ENCODE measurements at regions not wholly inside any gene's neighbourhood (a gene's known extent, or its start where the extent isn't known, plus 50 kb on each side); places are given as distances from the start of the nearest gene placed in this dataset.

DNA sequence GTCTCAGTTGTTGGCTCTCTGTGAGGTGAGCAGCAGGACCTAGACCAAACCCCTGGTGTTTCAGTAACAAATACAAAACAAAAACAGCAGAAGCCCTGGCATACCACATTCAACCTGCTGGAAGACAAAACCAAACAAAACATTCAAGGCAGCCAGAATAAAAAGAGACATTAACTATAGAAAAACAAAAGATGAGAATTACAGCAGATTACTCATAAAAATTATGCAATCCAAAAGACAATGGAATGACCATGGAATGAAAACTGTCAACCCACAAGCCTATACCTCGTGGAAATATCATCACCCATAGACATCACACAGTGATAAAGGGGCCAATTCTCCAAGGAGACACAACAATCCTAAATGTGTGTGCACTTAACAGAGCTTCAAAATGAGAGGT, 106.0 kb upstream of the IQSEC1 start:
- peaks cover 0 to 29% (median 14%) of the 10 kb centered on the region in 12 donors for H3K9me3 ChIP-seq
- no peak for DNase-seq
- H3K27me3 ChIP-seq: no peaks in the 10 kb centered on the region
- no peak overlapping the region for H3K27ac ChIP-seq
- intact Hi-C loops (cut with DNase I): no loop called here
- WGBS, 4 donors: 70 to 84% (median 77%) methylated on average over 1 of the region's 1 CpG
- H3K4me1 ChIP-seq: no peaks in the 10 kb centered on the region
- TF ChIP-seq, protein P1, sequence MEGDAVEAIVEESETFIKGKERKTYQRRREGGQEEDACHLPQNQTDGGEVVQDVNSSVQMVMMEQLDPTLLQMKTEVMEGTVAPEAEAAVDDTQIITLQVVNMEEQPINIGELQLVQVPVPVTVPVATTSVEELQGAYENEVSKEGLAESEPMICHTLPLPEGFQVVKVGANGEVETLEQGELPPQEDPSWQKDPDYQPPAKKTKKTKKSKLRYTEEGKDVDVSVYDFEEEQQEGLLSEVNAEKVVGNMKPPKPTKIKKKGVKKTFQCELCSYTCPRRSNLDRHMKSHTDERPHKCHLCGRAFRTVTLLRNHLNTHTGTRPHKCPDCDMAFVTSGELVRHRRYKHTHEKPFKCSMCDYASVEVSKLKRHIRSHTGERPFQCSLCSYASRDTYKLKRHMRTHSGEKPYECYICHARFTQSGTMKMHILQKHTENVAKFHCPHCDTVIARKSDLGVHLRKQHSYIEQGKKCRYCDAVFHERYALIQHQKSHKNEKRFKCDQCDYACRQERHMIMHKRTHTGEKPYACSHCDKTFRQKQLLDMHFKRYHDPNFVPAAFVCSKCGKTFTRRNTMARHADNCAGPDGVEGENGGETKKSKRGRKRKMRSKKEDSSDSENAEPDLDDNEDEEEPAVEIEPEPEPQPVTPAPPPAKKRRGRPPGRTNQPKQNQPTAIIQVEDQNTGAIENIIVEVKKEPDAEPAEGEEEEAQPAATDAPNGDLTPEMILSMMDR (IDR thresholded peaks at IDR 0.05): no peak
- TF ChIP-seq POLR2A (IDR thresholded peaks at IDR 0.05): no peak
- no peak for ATAC-seq
- H3K4me3 ChIP-seq: no peak overlapping the region
- H3K36me3 ChIP-seq: no peaks in the 10 kb centered on the region

DNA sequence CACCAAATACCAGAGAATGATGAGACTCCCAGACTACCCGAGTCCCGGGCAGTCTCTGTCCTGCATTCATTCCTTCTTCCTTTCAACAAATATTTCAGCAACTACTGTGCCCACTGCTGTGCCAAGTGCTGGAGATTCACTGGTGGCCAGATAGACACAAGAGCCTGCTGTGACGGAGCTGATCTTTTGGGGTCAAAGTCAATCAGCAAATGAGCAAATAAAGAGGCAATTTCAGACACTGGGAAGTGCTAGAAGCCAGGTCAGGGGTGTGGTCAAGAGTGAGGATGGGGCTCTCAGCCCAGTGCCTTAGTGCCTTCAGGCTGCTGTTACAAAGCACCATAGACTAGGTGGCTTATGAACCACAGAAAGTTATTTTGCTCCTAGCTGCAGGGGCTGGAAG, 104.9 kb upstream of the IQSEC1 start:
- 90 to 100% (median 91%) methylated on average over 3 of the region's 3 CpGs for WGBS, 4 donors
- TF ChIP-seq, protein P1 (IDR thresholded peaks at IDR 0.05): no peak
- no peak for TF ChIP-seq POLR2A (IDR thresholded peaks at IDR 0.05)
- no peaks in the 10 kb centered on the region for H3K4me1 ChIP-seq
- H3K27ac ChIP-seq: no peak overlapping the region
- H3K27me3 ChIP-seq: no peaks in the 10 kb centered on the region
- no peaks in the 10 kb centered on the region for H3K36me3 ChIP-seq
- H3K4me3 ChIP-seq: no peak overlapping the region
- ATAC-seq (no peak), DNase-seq (peak in 1 of 5 donors; percentile 3)
- H3K9me3 ChIP-seq: peaks cover 0 to 20% (median 13%) of the 10 kb centered on the region in 12 donors
- intact Hi-C loops (cut with DNase I): no loop called here

DNA sequence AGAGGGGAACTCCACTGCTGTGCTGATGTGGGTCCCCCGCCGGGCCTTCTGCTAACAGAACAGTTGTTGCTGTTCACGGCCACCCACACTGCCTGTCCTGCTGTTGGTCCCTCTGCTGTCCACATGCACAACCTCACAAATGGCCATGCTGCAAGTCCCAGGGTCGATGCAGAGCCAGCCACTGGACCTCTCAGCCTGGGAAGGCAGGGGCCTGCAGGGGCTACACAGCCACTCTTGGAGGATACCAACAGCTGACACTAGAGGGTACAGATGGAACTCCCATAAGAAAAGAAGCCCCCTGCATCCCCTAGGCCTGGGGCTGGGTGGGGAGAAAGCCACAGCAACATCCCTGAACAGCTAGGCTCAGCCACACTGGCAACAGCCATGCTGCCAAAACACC, 104.4 kb upstream of the IQSEC1 start:
- intact Hi-C loops (cut with DNase I): no loop called here
- ATAC-seq (peak in 1 of 4 donors; percentile 24), DNase-seq (peak in 2 of 5 donors; percentile 8 to 15)
- H3K36me3 ChIP-seq: no peaks in the 10 kb centered on the region
- H3K4me1 ChIP-seq: no peaks in the 10 kb centered on the region
- H3K27ac ChIP-seq: no peak overlapping the region
- TF ChIP-seq, protein P1 (IDR thresholded peaks at IDR 0.05): no peak
- no peak for TF ChIP-seq POLR2A (IDR thresholded peaks at IDR 0.05)
- WGBS, 4 donors: 73 to 85% (median 78%) methylated on average over 3 to 4 of the region's 4 CpGs; no CpG with 5 or more reads in 1 of the 4 donors
- no peaks in the 10 kb centered on the region for H3K27me3 ChIP-seq
- H3K9me3 ChIP-seq: peaks cover 0 to 20% (median 13%) of the 10 kb centered on the region in 12 donors
- H3K4me3 ChIP-seq: no peak overlapping the region

DNA sequence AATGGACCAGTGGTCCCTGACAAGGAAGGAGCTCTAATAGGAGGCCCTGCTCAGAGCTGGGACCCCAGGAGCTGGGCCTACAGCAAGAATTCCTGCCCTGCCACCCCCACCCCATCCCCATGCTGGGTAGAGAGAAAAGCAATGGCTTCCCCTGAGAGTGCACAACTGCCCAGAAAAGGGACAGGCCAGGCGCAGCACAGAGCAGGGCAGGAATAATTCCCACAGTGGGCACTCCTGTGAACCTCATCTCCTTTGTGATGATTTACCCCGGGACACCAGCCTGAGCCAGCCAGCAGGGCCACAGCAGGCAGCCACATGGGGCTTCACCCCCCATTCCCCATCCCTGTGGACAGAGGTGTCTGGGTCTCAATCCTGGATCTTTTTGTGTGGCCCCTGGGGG, 104.0 kb upstream of the IQSEC1 start:
- H3K27me3 ChIP-seq: no peaks in the 10 kb centered on the region
- no peak overlapping the region for H3K4me3 ChIP-seq
- TF ChIP-seq, protein P1 (IDR thresholded peaks at IDR 0.05): no peak
- no peak for TF ChIP-seq POLR2A (IDR thresholded peaks at IDR 0.05)
- H3K36me3 ChIP-seq: no peaks in the 10 kb centered on the region
- H3K9me3 ChIP-seq: peaks cover 0 to 20% (median 13%) of the 10 kb centered on the region in 12 donors
- intact Hi-C loops (cut with DNase I): no loop called here
- no peak overlapping the region for H3K27ac ChIP-seq
- DNase-seq (no peak), ATAC-seq (no peak)
- H3K4me1 ChIP-seq: no peaks in the 10 kb centered on the region
- WGBS, 4 donors: 87 to 100% (median 97%) methylated on average over 2 of the region's 2 CpGs
